MM.1S (cell line): ENCODE measurements at regions not wholly inside any gene's neighbourhood (a gene's known extent, or its start where the extent isn't known, plus 50 kb on each side); places are given as distances from the start of the nearest gene placed in this dataset.

Experiments used
- EZH2 ChIP-seq: fragments of 300-600 bp; sonication (generic); optimal IDR thresholded peaks from 2 replicates; pipeline ENCODE3; 2017; ENCODE audit warnings: low read depth, mild to moderate bottlenecking, antibody characterized with exemption, low read length, mixed read lengths
- TF ChIP-seq, protein P1 (sequence below): fragments of 300-600 bp; sonication (generic); IDR thresholded peaks from 2 replicates; pipeline ENCODE4 v1.5.1; 2016; ENCODE audit warnings: antibody characterized with exemption, low read length, mixed read lengths

DNA sequence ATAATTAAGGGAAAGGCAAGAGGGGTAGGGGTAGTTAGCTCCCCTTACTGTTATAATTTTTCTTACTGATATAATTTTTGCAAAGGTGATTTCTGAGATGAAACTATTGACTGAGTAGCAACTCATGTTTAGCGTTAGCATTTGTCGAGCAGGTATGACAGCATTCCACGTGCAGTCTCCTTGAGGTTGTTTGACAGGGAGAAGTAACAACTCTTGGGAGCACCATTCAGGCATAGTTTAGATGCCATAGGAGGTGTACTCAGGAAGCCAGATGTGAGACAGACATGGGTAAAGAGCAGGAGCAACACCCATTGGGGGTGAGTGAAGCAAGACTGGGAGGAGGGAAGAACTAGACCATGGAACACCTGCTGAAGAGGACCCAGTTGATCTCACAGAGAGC is 96.6 kb upstream of the KLF6 start:
- TF ChIP-seq, protein P1, sequence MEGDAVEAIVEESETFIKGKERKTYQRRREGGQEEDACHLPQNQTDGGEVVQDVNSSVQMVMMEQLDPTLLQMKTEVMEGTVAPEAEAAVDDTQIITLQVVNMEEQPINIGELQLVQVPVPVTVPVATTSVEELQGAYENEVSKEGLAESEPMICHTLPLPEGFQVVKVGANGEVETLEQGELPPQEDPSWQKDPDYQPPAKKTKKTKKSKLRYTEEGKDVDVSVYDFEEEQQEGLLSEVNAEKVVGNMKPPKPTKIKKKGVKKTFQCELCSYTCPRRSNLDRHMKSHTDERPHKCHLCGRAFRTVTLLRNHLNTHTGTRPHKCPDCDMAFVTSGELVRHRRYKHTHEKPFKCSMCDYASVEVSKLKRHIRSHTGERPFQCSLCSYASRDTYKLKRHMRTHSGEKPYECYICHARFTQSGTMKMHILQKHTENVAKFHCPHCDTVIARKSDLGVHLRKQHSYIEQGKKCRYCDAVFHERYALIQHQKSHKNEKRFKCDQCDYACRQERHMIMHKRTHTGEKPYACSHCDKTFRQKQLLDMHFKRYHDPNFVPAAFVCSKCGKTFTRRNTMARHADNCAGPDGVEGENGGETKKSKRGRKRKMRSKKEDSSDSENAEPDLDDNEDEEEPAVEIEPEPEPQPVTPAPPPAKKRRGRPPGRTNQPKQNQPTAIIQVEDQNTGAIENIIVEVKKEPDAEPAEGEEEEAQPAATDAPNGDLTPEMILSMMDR: no peak
- TF ChIP-seq EZH2: no peak
